GM23248 (cell line): ENCODE measurements at regions not wholly inside any gene's neighbourhood (a gene's known extent, or its start where the extent isn't known, plus 50 kb on each side); places are given as distances from the start of the nearest gene placed in this dataset.
A peak's percentile ranks its signal among the peaks of the same experiment; 100 is the strongest.
"Not testable (repeated sequence)": the region's sequence is repeated elsewhere in the genome, so short reads cannot be mapped to it uniquely, and the experiment has no call there.

Experiments used
- DNase-seq: peaks from one replicate; pipeline ENCODE4 v3.0.0-alpha.2; 2015
- H2AFZ ChIP-seq: fragments of 200-600 bp; sonication (generic); 2 replicates; pipeline ENCODE4 v1.6.1; 2016; ENCODE audit warnings: antibody characterized with exemption
- H3F3A ChIP-seq: fragments of 200-600 bp; sonication (generic); 2 replicates; pipeline ENCODE4 v1.6.1; 2016; ENCODE audit warnings: mild to moderate bottlenecking, antibody characterized with exemption, mixed run types; ENCODE audit not compliant: insufficient read depth
- H3K27ac ChIP-seq: fragments of 200-600 bp; sonication (generic); 2 replicates; pipeline ENCODE4 v1.5.1; 2016; ENCODE audit warnings: mild to moderate bottlenecking
- H3K27me3 ChIP-seq: fragments of 200-600 bp; sonication (generic); replicated peaks from 2 replicates; pipeline ENCODE4 v1.6.1; 2016; ENCODE audit warnings: mild to moderate bottlenecking; ENCODE audit not compliant: insufficient read depth
- H3K36me3 ChIP-seq: fragments of 200-600 bp; sonication (generic); 2 replicates; pipeline ENCODE4 v1.6.1; 2016; ENCODE audit warnings: low read depth, mild to moderate bottlenecking
- H3K4me1 ChIP-seq: fragments of 200-600 bp; sonication (generic); 2 replicates; pipeline ENCODE4 v1.6.1; 2016; ENCODE audit warnings: mild to moderate bottlenecking; ENCODE audit not compliant: insufficient read depth
- H3K4me2 ChIP-seq: fragments of 200-600 bp; sonication (generic); one replicate; pipeline ENCODE4 v1.6.1; 2016; ENCODE audit warnings: mild to moderate bottlenecking; ENCODE audit not compliant: unreplicated experiment
- H3K4me3 ChIP-seq: fragments of 200-600 bp; sonication (generic); 2 replicates; pipeline ENCODE4 v1.5.1; 2016; ENCODE audit warnings: mild to moderate bottlenecking
- H3K79me2 ChIP-seq: fragments of 200-600 bp; sonication (generic); 2 replicates; pipeline ENCODE4 v1.6.1; 2016; ENCODE audit warnings: mild to moderate bottlenecking; ENCODE audit not compliant: insufficient read depth
- H3K9ac ChIP-seq: fragments of 200-600 bp; sonication (generic); 2 replicates; pipeline ENCODE4 v1.6.1; 2016; ENCODE audit warnings: mild to moderate bottlenecking
- H3K9me2 ChIP-seq: fragments of 200-600 bp; sonication (generic); 2 replicates; pipeline ENCODE4 v1.6.1; 2016; ENCODE audit warnings: mixed run types, mild to moderate bottlenecking, moderate library complexity; ENCODE audit not compliant: insufficient read depth
- H3K9me3 ChIP-seq: fragments of 200-600 bp; sonication (generic); one replicate; pipeline ENCODE4 v1.6.1; 2017; ENCODE audit warnings: low read depth
- H4K20me1 ChIP-seq: fragments of 200-600 bp; sonication (generic); 2 replicates; pipeline ENCODE4 v1.6.0; 2016; ENCODE audit not compliant: insufficient read depth
- EZH2 ChIP-seq: fragments of 200-600 bp; sonication (generic); IDR thresholded peaks from 2 replicates; pipeline ENCODE4 v1.6.1; 2018; ENCODE audit warnings: antibody characterized with exemption, mild to moderate bottlenecking; ENCODE audit not compliant: insufficient read depth, poor library complexity, severe bottlenecking
- EZH2phosphoT487 ChIP-seq: fragments of 200-600 bp; sonication (generic); IDR thresholded peaks from 2 replicates; pipeline ENCODE4 v1.6.1; 2018; ENCODE audit warnings: antibody characterized with exemption, moderate library complexity, mild to moderate bottlenecking, low read depth; ENCODE audit not compliant: insufficient read depth
- WGBS, 2 experiments: methylation state at CpG; one replicate each; pipeline ENCODE4 v1.1.6; 2015 to 2017; ENCODE audit warnings: low lambda C conversion rate in 2 of 2, low coverage in 1 of 2; ENCODE audit errors: missing lambda C conversion rate in 2 of 2; 5-methylcytosine and 5-hydroxymethylcytosine counted together
- in situ Hi-C: fragments of 300-500 bp; cut with MboI; formaldehyde crosslinking; loops from 2 replicates; pipeline ENCODE4 v1.15.0; 2020

- Histone ChIP-seq H3K79me2 (no peaks in the 10 kb centered on the region), H3K27ac (no peak overlapping the region), H3K4me3 (no peak overlapping the region), H3K9me2 (no peaks in the 10 kb centered on the region), H3K4me1 (no peaks in the 10 kb centered on the region), H3K9me3 (no peaks in the 10 kb centered on the region), H3K9ac (no peak overlapping the region), H3K4me2 (no peak overlapping the region), H3F3A (no peaks in the 10 kb centered on the region), H3K36me3 (no peaks in the 10 kb centered on the region), H4K20me1 (no peaks in the 10 kb centered on the region), H2AFZ (no peak overlapping the region), H3K27me3 (no peaks in the 10 kb centered on the region)
- TF ChIP-seq EZH2phosphoT487 (no peak), EZH2 (no peak)
- no peak for DNase-seq
- WGBS, 2 experiments = 57 to 66% methylated on average over 2 of the region's 2 CpGs
- in situ Hi-C loops = no loop called here
These were observed 207.7 kb upstream of the SDK2 start for GRCh38 chr17:73851921-73852320.

- H3K4me1 ChIP-seq = no peaks in the 10 kb centered on the region
- H3K27me3 ChIP-seq = no peaks in the 10 kb centered on the region
- peak; percentile 61 for DNase-seq
- in situ Hi-C loops = no loop called here
- H2AFZ ChIP-seq = no peak overlapping the region
- H3K4me3 ChIP-seq = no peak overlapping the region
- no peak overlapping the region for H3K4me2 ChIP-seq
- H3K27ac ChIP-seq = no peak overlapping the region
- H4K20me1 ChIP-seq = no peaks in the 10 kb centered on the region
- H3K9me3 ChIP-seq = no peaks in the 10 kb centered on the region
- WGBS, 2 experiments = 6 to 7% methylated on average over 15 of the region's 15 CpGs
- no peaks in the 10 kb centered on the region for H3K36me3 ChIP-seq
- no peak overlapping the region for H3K9ac ChIP-seq
- no peaks in the 10 kb centered on the region for H3K79me2 ChIP-seq
- no peak for TF ChIP-seq EZH2phosphoT487
- TF ChIP-seq EZH2 = no peak
- H3K9me2 ChIP-seq = no peaks in the 10 kb centered on the region
- H3F3A ChIP-seq = no peaks in the 10 kb centered on the region
These were observed 211.6 kb upstream of the SDK2 start for GRCh38 chr17:73855720-73856333.

- Histone ChIP-seq H3K27ac (no peak overlapping the region), H3K36me3 (no peaks in the 10 kb centered on the region), H3K4me3 (no peak overlapping the region), H3K9ac (no peak overlapping the region), H3K27me3 (no peaks in the 10 kb centered on the region), H3K9me2 (no peaks in the 10 kb centered on the region), H3K4me2 (no peak overlapping the region), H3F3A (no peaks in the 10 kb centered on the region), H3K9me3 (no peaks in the 10 kb centered on the region), H4K20me1 (no peaks in the 10 kb centered on the region), H3K4me1 (no peaks in the 10 kb centered on the region), H3K79me2 (no peaks in the 10 kb centered on the region), H2AFZ (no peak overlapping the region)
- in situ Hi-C loops = no loop called here
- 44 to 51% methylated on average over 11 of the region's 11 CpGs for WGBS, 2 experiments
- DNase-seq = no peak
- TF ChIP-seq EZH2 (no peak), EZH2phosphoT487 (no peak)
These were observed 212.3 kb upstream of the SDK2 start for GRCh38 chr17:73856556-73856955.

- H2AFZ ChIP-seq, DNase-seq, H3K4me1 ChIP-seq, H3K9ac ChIP-seq, in situ Hi-C loops, H3K27me3 ChIP-seq, H3K36me3 ChIP-seq, H3K4me2 ChIP-seq, H3K9me2 ChIP-seq, H3K79me2 ChIP-seq, H3K4me3 ChIP-seq, H3K9me3 ChIP-seq, H4K20me1 ChIP-seq, H3F3A ChIP-seq, H3K27ac ChIP-seq: not testable (repeated sequence)
- 41 to 44% methylated on average over 1 of the region's 1 CpG for WGBS, 2 experiments
These were observed 215.3 kb upstream of the SDK2 start for GRCh38 chr17:73859439-73860008.

GRCh38 chr17:73861543-73861942 lies 217.3 kb upstream of the SDK2 start:
- Histone ChIP-seq H3K79me2 (no peaks in the 10 kb centered on the region), H3K9ac (no peak overlapping the region), H3K27me3 (no peaks in the 10 kb centered on the region; the same call in 1 of the 2 replicates), H3F3A (no peaks in the 10 kb centered on the region), H3K36me3 (no peaks in the 10 kb centered on the region), H3K9me2 (no peaks in the 10 kb centered on the region), H3K4me3 (no peak overlapping the region), H2AFZ (no peak overlapping the region), H3K4me1 (no peaks in the 10 kb centered on the region), H3K27ac (no peak overlapping the region), H3K9me3 (no peaks in the 10 kb centered on the region), H4K20me1 (no peaks in the 10 kb centered on the region), H3K4me2 (no peak overlapping the region)
- WGBS, 2 experiments = 53 to 54% methylated on average over 3 of the region's 3 CpGs
- TF ChIP-seq EZH2phosphoT487 (no peak), EZH2 (no peak)
- in situ Hi-C loops = no loop called here
- no peak for DNase-seq
